ENCODE measurements at regions not wholly inside any gene's neighbourhood (a gene's known extent, or its start where the extent isn't known, plus 50 kb on each side); places are given as distances from the start of the nearest gene placed in this dataset.

- no peak overlapping the region for H3K4me3 ChIP-seq
- TF ChIP-seq CTCF (IDR thresholded peaks at IDR 0.05), result no peak
- no peak for DNase-seq (ENCODE audit: low spot score)
- no peak overlapping the region for H3K27ac ChIP-seq
These were observed 419.9 kb downstream of the SPRY1 start for GRCh38 chr4:123816462-123816861.

GRCh38 chr4:123817025-123817688 lies 420.6 kb downstream of the SPRY1 start:
- no peak overlapping the region for H3K4me3 ChIP-seq
- H3K27ac ChIP-seq, result no peak overlapping the region
- no peak for DNase-seq (ENCODE audit: low spot score)
- TF ChIP-seq CTCF (IDR thresholded peaks at IDR 0.05), result no peak

- TF ChIP-seq CTCF (IDR thresholded peaks at IDR 0.05), result no peak
- Histone ChIP-seq H3K4me3 (no peak overlapping the region), H3K27ac (no peak overlapping the region)
- DNase-seq (ENCODE audit: low spot score), result no peak
These were observed 422.9 kb downstream of the SPRY1 start for GRCh38 chr4:123819362-123820035.

DNA sequence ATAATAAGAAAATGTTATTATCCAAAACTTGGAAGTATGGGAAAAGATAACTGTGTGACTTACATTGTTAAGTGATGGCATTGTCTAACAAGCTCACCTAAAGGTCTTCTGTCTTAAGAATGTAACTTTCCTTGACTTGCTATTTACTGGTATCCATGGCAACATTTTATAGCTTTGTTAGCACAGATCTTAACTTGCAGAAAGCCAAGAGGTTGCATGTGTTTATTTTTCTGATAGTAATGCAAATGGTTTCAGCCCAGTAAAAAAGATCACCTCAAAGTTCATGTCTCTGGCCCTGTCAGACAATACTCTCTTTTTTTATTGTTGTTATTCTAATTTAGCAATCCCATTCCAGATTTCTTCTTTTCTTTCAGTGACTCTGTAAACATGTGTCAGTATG lies 425.3 kb downstream of the SPRY1 start:
- no peak for TF ChIP-seq CTCF (IDR thresholded peaks at IDR 0.05)
- Histone ChIP-seq H3K27ac (no peak overlapping the region), H3K4me3 (no peak overlapping the region)
- no peak for DNase-seq (ENCODE audit: low spot score)

- no peak for TF ChIP-seq CTCF (IDR thresholded peaks at IDR 0.05)
- Histone ChIP-seq H3K27ac (peak overlapping the region in 1 of 2 donors; percentile 51), H3K4me3 (no peak overlapping the region)
- no peak for DNase-seq (ENCODE audit: low spot score)
These were observed 425.8 kb downstream of the SPRY1 start for GRCh38 chr4:123822353-123822752.

DNA sequence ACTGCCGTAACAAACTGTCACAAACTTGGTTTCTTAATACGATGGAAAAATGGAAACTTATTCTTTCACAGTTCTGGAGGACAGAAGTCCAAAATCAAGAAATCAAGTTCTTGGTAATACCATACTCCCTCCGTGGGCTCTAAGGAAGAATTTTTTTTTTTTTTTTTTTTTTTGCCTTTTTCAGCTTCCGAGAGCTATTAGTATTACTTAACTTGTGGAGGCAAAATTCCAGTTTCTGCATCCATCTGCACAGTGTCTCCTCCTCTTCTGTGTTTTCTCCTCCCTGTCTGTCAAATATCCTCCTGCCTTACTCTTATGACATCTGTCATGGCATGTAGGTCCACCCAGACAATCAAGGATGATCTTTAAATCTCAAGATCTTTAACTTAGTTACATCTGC lies 426.6 kb downstream of the SPRY1 start:
- H3K27ac ChIP-seq, result peak overlapping the region in 1 of 2 donors; percentile 51
- TF ChIP-seq CTCF (IDR thresholded peaks at IDR 0.05), result no peak
- no peak for DNase-seq (ENCODE audit: low spot score)
- no peak overlapping the region for H3K4me3 ChIP-seq

GRCh38 chr4:123824524-123824923 lies 427.9 kb downstream of the SPRY1 start:
- DNase-seq (ENCODE audit: low spot score), result no peak
- no peak for TF ChIP-seq CTCF (IDR thresholded peaks at IDR 0.05)
- Histone ChIP-seq H3K27ac (peak overlapping the region; percentile 38 to 40), H3K4me3 (no peak overlapping the region)

Data from coronary artery (tissue), 2 donors.